GM21723 (cell line): ENCODE measurements at regions not wholly inside any gene's neighbourhood (a gene's known extent, or its start where the extent isn't known, plus 50 kb on each side); places are given as distances from the start of the nearest gene placed in this dataset.
"Not testable (repeated sequence)": the region's sequence is repeated elsewhere in the genome, so short reads cannot be mapped to it uniquely, and the experiment has no call there.

ENCODE experiments used
- ATAC-seq: cut with Tn5 transposase; IDR thresholded peaks from one replicate; pipeline ENCODE4 v1.9.1; 2021; ENCODE audit warnings: mild to moderate bottlenecking, moderate library complexity; ENCODE audit not compliant: unreplicated experiment

- ATAC-seq: no peak
Measured at GRCh38 chr10:118963933-118964332, 65.6 kb upstream of the NANOS1 start.

DNA sequence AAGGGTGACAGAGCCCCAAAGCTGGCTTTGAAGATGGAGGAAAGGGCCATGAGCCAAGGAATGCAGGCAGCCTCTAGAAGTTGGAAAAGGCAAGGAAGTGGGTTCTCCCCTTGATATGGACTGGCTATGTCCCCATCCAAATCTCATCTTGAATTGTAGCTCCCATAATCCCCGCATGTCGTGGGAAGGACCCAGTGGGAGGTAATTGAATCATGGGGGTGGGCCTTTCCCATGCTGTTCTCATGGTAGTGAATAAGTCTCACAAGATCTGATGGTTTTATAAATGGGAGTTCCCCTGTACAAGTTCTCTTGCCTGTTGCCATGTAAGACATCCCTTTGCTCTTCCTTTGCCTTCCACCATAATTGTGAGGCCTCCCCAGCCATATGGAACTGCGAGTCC lies 65.0 kb upstream of the NANOS1 start:
- not testable (repeated sequence) for ATAC-seq

DNA sequence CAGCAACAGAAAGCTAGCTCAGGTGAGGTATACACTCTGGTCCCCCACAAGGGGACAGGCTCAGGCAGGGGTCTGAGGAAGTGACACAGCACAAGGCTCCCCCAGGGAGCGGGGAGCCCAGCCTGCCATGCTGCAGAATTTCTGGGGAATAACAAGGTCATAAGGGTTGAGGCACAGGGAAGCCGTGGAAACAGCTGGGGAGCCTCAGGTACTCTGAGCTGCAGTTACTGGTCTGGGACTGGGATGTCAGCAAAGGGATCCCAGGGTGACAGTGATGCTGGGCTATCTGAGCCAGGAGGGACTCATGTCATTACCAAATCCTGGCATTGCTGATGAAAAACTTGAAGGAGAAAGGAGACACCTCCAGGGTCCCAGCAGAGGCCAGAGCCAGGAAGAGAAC lies 64.4 kb upstream of the NANOS1 start:
- no peak for ATAC-seq

DNA sequence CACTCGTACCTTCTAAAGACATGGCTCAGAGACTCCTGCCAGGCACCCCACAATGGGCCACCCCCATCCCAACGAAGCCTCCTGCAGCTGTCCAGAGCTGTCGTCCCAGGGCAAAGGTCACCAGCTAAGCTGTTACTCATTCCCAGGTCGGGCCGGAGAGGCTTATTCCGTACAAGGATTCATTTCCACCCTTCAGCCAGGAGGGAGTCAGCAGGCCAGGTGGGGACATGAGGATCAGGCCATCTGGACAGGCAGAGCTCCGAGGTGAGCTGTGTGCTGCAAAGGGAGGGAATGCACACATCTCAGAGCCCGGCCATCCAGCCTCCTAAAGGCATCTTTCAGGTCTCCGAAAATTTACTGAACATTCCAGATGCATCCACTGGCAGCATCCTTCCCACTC lies 63.9 kb upstream of the NANOS1 start:
- no peak for ATAC-seq

- no peak for ATAC-seq
Measured at GRCh38 chr10:118966076-118966849, 63.3 kb upstream of the NANOS1 start.

DNA sequence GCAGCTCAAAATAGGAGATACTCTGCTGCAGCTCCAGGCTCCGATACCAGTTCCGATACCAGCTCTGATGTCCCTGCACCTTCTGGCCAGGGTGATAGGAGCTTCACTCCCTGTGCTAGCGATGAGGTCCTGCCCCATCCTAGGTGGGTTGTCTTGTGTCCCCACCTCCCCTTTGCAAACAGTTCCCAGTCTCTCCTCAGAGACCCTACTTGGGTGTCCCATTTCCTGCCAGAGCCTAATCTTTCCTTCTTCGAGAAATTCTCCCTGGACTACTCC lies 62.7 kb upstream of the NANOS1 start:
- ATAC-seq: no peak

DNA sequence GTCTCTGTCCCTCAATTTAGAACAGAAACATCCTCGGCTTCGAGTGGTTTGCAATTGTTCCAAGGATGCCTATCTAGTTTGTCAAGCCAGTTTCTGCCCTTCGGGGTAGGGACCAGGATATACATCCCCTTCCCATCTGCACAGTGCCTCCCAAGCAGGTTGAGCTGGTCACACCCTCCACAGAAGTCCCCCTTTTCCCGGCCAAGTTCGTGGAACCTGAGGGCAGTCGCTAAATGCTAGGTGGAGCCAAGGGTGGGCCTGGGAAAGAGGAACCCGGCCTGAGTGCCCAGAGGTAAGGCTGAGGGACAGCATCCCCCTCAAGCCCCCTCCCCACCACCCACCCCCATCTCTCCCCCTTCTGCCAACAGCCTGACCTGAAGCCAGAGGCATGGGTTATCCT lies 62.4 kb upstream of the NANOS1 start:
- no peak for ATAC-seq

GRCh38 chr10:118968060-118968459 lies 61.5 kb upstream of the NANOS1 start:
- ATAC-seq: no peak

GRCh38 chr10:118968482-118968881 lies 61.0 kb upstream of the NANOS1 start:
- ATAC-seq: no peak

GRCh38 chr10:118969014-118969413 lies 60.5 kb upstream of the NANOS1 start:
- ATAC-seq: no peak

DNA sequence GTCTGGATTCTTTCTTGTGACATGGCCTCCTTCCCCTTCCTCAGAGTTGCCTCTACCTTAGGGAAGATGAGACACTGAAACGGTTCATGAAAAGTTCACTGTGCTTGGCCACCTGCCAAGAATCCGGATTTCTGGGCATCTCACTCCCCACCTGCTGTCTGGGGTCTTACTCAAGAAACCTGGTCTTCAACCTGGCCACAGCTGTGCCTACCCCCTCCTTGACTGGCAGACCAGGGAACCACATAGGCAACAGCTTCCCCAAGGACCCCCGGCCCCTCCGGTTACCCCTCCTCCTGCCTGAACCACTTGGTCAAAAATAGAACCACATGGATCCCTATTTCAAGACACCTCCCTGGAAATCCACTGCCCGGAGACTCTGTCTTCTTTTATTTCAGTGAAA lies 58.7 kb upstream of the NANOS1 start:
- no peak for ATAC-seq

DNA sequence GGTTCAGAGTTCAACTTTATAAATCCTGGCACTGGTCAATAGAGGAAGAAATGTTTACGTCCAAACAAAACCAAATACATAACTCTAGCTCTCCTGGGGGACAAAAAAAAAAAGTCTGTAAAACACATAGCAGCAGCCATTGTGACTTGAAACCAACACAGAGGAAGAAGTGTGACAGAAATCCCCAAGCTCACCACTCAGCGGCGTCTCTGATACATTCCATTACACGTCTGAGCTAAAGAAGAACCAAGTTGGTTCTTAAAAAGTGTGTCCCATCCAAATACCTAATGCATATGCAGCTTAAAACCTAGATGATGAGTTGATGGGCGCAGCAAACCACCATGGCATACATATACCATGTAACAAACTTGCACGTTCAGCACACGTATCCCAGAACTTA lies 58.3 kb upstream of the NANOS1 start:
- ATAC-seq: no peak

DNA sequence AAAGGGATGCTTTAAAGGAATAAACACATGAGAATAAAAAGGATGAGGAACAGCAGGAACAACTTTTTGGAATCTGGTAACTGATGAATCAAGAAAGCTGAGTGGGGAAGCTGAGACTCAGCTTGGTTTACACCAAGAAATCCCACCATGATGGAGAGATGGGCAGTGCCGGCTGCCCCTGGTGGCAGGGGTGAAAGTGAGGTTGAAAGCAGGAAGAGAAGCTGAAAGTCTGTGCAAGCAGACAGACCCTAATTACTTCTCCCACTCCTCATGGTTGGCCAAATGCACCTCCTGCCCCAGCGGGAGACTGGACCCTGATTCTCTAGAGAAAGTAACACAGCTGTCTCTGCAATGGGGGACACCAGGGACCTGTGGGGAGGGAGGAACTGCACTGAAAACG lies 57.6 kb upstream of the NANOS1 start:
- no peak for ATAC-seq

DNA sequence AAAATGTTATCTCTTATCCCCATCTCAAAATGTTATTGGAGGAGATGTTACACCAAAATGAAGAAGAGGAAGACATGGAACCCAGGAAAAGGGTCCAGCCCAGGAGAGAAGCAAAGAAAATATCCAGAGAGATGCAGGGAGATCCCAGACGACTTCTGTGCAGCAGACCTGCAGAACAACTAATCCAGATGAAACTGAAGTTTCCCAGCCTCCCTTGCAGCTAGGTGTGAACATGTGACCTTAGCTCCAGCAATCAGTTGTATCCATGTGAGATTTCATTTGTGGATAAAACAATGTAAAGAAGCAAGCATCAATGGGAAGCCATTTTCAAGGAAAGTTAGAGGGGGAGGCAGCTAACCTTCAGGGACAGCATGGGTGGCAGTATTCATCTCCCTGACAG lies 55.8 kb upstream of the NANOS1 start:
- ATAC-seq: no peak

- ATAC-seq: no peak
Measured at GRCh38 chr10:118974951-118975350, 54.6 kb upstream of the NANOS1 start.

GRCh38 chr10:118976219-118976618 lies 53.3 kb upstream of the NANOS1 start:
- ATAC-seq: not testable (repeated sequence)

- no peak for ATAC-seq
Measured at GRCh38 chr10:118977022-118977599, 52.4 kb upstream of the NANOS1 start.

DNA sequence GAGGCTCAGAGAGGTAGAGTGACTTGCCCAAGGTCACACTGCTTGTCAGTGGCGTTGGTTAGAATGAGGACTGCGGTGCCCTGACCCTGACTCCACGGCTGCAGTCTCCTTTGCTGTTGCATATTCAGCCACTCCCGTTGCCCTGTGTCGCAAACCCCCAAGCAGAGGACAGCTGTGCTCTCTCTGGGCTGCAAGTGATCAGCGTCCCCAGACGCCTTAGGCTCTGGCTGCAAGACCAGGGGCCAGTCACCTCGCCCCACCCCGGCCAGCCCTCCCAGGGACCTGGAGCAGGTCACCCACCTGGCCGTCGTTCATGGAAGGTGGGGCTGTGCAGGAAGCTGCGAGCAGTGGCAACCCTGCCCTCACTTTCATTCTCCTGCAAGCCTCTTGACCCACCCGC lies 51.7 kb upstream of the NANOS1 start:
- no peak for ATAC-seq

DNA sequence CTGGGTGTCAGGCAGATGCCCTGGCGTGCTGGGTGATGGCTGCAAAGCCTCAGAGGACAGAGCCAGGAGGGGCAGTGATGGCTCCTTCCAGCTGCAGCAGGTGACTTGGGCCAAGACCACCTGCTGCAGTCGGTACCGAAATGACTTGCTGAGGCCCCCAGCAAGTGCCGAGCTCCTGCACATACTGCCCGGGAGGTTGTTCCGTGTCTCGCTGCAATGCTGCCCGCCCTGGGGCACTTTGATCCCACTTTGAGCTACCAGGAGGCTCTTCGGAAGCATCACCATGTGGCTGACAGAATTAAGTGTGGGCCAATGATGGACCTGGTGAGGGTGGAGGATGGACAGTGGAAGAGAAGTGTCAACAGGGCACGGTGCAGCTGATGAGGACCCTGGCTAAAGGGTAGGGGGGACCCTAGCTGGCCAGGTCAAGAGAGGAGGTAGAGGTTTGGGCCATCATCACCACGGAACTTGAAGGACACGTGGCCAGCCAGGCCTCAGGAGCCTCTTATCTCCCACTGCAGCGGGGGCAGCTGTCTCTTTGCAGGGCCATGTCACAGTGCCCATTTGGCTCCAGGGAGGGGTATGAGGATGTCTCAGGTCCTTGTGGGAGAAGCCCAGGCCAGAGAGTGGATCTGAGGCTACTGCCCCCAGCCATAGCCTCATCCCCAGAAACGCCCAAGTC lies 51.1 kb upstream of the NANOS1 start:
- no peak for ATAC-seq

DNA sequence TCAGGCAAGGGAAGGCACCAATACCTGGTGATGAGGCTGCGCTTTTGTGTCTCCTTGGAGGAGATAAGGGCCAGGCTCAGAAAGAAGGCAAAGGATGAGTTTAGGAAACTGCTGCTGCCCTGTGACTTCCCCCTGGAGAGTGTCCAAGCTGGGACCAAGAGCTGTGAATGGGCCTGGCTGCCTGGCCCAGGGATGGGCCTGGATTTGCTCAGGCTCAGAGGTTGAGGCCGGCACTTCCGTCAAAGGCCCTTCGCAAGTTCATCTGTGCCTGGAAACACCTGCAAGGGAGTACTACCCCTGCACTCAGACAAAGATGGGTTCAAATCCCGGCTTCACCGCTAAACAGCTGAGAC lies 50.5 kb upstream of the NANOS1 start:
- ATAC-seq: no peak

GRCh38 chr10:118979661-118980060 lies 49.9 kb upstream of the NANOS1 start:
- ATAC-seq: no peak
